ENCODE measurements at regions not wholly inside any gene's neighbourhood (a gene's known extent, or its start where the extent isn't known, plus 50 kb on each side); places are given as distances from the start of the nearest gene placed in this dataset.
A peak's percentile ranks its signal among the peaks of the same experiment; 100 is the strongest.
"Not testable (repeated sequence)": the region's sequence is repeated elsewhere in the genome, so short reads cannot be mapped to it uniquely, and the experiment has no call there.

DNA sequence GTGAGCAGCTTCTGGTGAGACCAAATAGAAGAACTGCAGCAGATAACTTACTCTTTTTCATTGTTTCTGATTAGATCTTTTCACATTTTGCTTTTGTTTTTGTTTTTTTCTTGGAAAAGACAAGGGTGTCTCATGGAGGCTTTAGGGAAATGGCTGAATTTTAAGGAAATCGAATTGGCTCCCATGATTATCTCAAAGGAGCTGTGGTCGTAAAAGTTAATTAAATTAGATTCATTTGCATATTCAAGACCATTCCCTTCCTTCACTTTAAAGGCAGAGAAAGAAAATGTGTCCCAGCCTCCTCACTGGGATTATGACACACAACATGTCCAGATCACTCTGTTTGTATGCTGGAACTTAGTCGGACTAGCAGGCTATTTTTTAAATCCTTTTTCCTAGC, 106.4 kb upstream of the MDM1 start:
- ChIA-PET CTCF (no interaction called here), POLR2A (interaction anchor here (1.4 kb wide), 1 partner anchor 16 kb away, joined by 3 read pairs; no protein-coding TSS in a partner anchor)
- Mint-ChIP-seq H3K4me1 (ENCODE audit: insufficient read depth, unreplicated experiment) (peaks cover 12% of the 10 kb centered on the region), H3K9me3 (ENCODE audit: unreplicated experiment) (peaks cover 9% of the 10 kb centered on the region), H3K36me3 (ENCODE audit: insufficient read depth, unreplicated experiment) (no peaks in the 10 kb centered on the region), H3K4me3 (ENCODE audit: unreplicated experiment) (no peak overlapping the region), H3K27me3 (ENCODE audit: insufficient read depth, unreplicated experiment) (no peaks in the 10 kb centered on the region), H3K27ac (ENCODE audit: low read depth, unreplicated experiment) (no peak overlapping the region)
- no peak for DNase-seq (ENCODE audit: unreplicated experiment)
- TF ChIP-seq CTCF (IDR thresholded peaks at IDR 0.05; ENCODE audit: unreplicated experiment) = no peak
- no TSS peak for BruUV-seq (replicated peaks)
- intact Hi-C loops (cut with micrococcal nuclease) = no loop called here

DNA sequence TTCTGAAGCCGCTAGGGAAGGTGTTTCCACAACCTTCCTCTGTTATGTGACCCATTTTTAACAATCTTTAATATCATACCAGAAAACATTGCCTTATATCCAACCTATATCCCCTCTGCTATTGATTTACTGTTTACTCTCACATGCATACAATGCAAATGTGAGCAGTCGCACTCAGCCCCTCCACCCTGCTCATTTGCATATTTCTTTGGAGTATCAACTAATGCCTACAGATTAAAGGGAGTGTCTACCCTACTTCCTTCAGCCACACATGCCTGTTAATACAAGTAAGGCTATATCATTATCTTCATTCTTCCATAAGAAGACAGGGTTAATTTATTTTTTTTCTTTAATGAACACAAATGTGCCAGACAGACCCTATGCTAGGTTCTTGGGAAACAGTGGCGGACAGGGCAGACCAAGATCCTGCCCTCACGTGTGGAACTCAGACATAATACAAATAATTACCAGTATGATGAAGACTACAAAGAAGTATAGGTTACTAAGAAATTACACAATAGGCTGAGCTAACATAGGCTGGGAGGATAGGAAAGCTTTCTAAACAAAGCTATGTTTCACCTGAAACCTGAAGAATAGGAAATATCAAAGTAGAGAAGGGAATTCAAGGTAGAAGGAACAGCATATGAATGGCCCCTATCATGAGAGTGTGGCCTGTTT, 107.3 kb upstream of the MDM1 start:
- H3K27me3 Mint-ChIP-seq (ENCODE audit: insufficient read depth, unreplicated experiment) = no peaks in the 10 kb centered on the region
- intact Hi-C loops (cut with micrococcal nuclease) = no loop called here
- DNase-seq (ENCODE audit: unreplicated experiment) = no peak
- H3K36me3 Mint-ChIP-seq (ENCODE audit: insufficient read depth, unreplicated experiment) = no peaks in the 10 kb centered on the region
- peaks cover 12% of the 10 kb centered on the region for H3K4me1 Mint-ChIP-seq (ENCODE audit: insufficient read depth, unreplicated experiment)
- no TSS peak for BruUV-seq (replicated peaks)
- no peak overlapping the region for H3K27ac Mint-ChIP-seq (ENCODE audit: low read depth, unreplicated experiment)
- peaks cover 13% of the 10 kb centered on the region for H3K9me3 Mint-ChIP-seq (ENCODE audit: unreplicated experiment)
- CTCF ChIA-PET = interaction anchor here (0.6 to 1.2 kb wide), 2 partner anchors 64 to 91 kb away, joined by 3 read pairs; no protein-coding TSS in a partner anchor
- POLR2A ChIA-PET = interaction anchor here (0.7 to 1.4 kb wide), 3 partner anchors 9 to 105 kb away, joined by 3 read pairs; no protein-coding TSS in a partner anchor
- no peak for TF ChIP-seq CTCF (IDR thresholded peaks at IDR 0.05; ENCODE audit: unreplicated experiment)
- no peak overlapping the region for H3K4me3 Mint-ChIP-seq (ENCODE audit: unreplicated experiment)

GRCh38 chr12:68440068-68440581, 108.0 kb upstream of the MDM1 start:
- ChIA-PET CTCF (interaction anchor here (0.6 to 1.2 kb wide), 2 partner anchors 63 to 92 kb away, joined by 3 read pairs; no protein-coding TSS in a partner anchor), POLR2A (interaction anchor here (0.7 to 0.8 kb wide), 2 partner anchors 8 to 106 kb away, joined by 3 read pairs; no protein-coding TSS in a partner anchor)
- Mint-ChIP-seq H3K4me3 (ENCODE audit: unreplicated experiment) (no peak overlapping the region), H3K9me3 (ENCODE audit: unreplicated experiment) (peaks cover 12% of the 10 kb centered on the region), H3K36me3 (ENCODE audit: insufficient read depth, unreplicated experiment) (no peaks in the 10 kb centered on the region), H3K27ac (ENCODE audit: low read depth, unreplicated experiment) (no peak overlapping the region), H3K4me1 (ENCODE audit: insufficient read depth, unreplicated experiment) (peaks cover 12% of the 10 kb centered on the region), H3K27me3 (ENCODE audit: insufficient read depth, unreplicated experiment) (no peaks in the 10 kb centered on the region)
- intact Hi-C loops (cut with micrococcal nuclease) = no loop called here
- DNase-seq (ENCODE audit: unreplicated experiment) = peak; percentile 18
- TF ChIP-seq CTCF (IDR thresholded peaks at IDR 0.05; ENCODE audit: unreplicated experiment) = no peak
- no TSS peak for BruUV-seq (replicated peaks)

DNA sequence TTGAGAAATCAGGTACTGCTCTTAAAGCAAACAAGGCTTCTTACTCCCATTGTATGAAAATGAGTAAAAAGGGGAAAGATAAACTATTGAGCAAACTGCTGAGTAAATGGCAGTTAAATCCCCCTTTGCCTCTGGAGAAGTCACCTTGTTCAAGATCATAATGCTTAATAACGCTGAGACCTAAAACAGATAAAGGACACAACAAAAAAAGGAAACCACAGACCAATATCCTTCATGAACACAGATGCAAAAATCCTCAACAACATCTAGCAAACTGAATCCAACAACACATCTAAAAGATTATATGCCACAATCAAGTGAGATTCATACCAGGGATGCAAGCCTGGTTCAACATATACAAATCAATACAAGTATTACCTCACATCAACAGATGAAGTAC, 109.0 kb upstream of the MDM1 start:
- no peak overlapping the region for H3K4me3 Mint-ChIP-seq (ENCODE audit: unreplicated experiment)
- DNase-seq (ENCODE audit: unreplicated experiment) = no peak
- BruUV-seq (replicated peaks) = no TSS peak
- ChIA-PET POLR2A (no interaction called here), CTCF (no interaction called here)
- H3K27me3 Mint-ChIP-seq (ENCODE audit: insufficient read depth, unreplicated experiment) = no peaks in the 10 kb centered on the region
- peaks cover 7% of the 10 kb centered on the region for H3K9me3 Mint-ChIP-seq (ENCODE audit: unreplicated experiment)
- no peak overlapping the region for H3K27ac Mint-ChIP-seq (ENCODE audit: low read depth, unreplicated experiment)
- peaks cover 12% of the 10 kb centered on the region for H3K4me1 Mint-ChIP-seq (ENCODE audit: insufficient read depth, unreplicated experiment)
- TF ChIP-seq CTCF (IDR thresholded peaks at IDR 0.05; ENCODE audit: unreplicated experiment) = no peak
- no peaks in the 10 kb centered on the region for H3K36me3 Mint-ChIP-seq (ENCODE audit: insufficient read depth, unreplicated experiment)
- intact Hi-C loops (cut with micrococcal nuclease) = no loop called here

- H3K9me3 Mint-ChIP-seq (ENCODE audit: unreplicated experiment); H3K27ac Mint-ChIP-seq (ENCODE audit: low read depth, unreplicated experiment); intact Hi-C loops (cut with micrococcal nuclease); DNase-seq (ENCODE audit: unreplicated experiment); H3K4me3 Mint-ChIP-seq (ENCODE audit: unreplicated experiment); H3K36me3 Mint-ChIP-seq (ENCODE audit: insufficient read depth, unreplicated experiment); BruUV-seq (replicated peaks); H3K27me3 Mint-ChIP-seq (ENCODE audit: insufficient read depth, unreplicated experiment): not testable (repeated sequence)
- H3K4me1 Mint-ChIP-seq (ENCODE audit: insufficient read depth, unreplicated experiment) = peaks cover 12% of the 10 kb centered on the region
- ChIA-PET CTCF (interaction anchor here (0.7 kb wide), 1 partner anchor 141 kb away, joined by 3 read pairs; no protein-coding TSS in a partner anchor), POLR2A (interaction anchor here (0.6 kb wide), 1 partner anchor 24 kb away, joined by 3 read pairs; no protein-coding TSS in a partner anchor)
These were observed 110.3 kb upstream of the MDM1 start for GRCh38 chr12:68442353-68442972.

- peaks cover 12% of the 10 kb centered on the region for H3K4me1 Mint-ChIP-seq (ENCODE audit: insufficient read depth, unreplicated experiment)
- H3K4me3 Mint-ChIP-seq (ENCODE audit: unreplicated experiment); POLR2A ChIA-PET; H3K27me3 Mint-ChIP-seq (ENCODE audit: insufficient read depth, unreplicated experiment); H3K27ac Mint-ChIP-seq (ENCODE audit: low read depth, unreplicated experiment); intact Hi-C loops (cut with micrococcal nuclease); BruUV-seq (replicated peaks); DNase-seq (ENCODE audit: unreplicated experiment); H3K9me3 Mint-ChIP-seq (ENCODE audit: unreplicated experiment); H3K36me3 Mint-ChIP-seq (ENCODE audit: insufficient read depth, unreplicated experiment): not testable (repeated sequence)
- CTCF ChIA-PET = interaction anchor here (0.6 kb wide), 1 partner anchor 148 kb away, joined by 4 read pairs; no protein-coding TSS in a partner anchor
These were observed 111.5 kb upstream of the MDM1 start for GRCh38 chr12:68443695-68444094.

All from MCF 10A (cell line).